GM23248 (cell line): ENCODE measurements at regions not wholly inside any gene's neighbourhood (a gene's known extent, or its start where the extent isn't known, plus 50 kb on each side); places are given as distances from the start of the nearest gene placed in this dataset.

Experiments used
- DNase-seq: peaks from one replicate; pipeline ENCODE4 v3.0.0-alpha.2; 2015
- H2AFZ ChIP-seq: fragments of 200-600 bp; sonication (generic); 2 replicates; pipeline ENCODE4 v1.6.1; 2016; ENCODE audit warnings: antibody characterized with exemption
- H3F3A ChIP-seq: fragments of 200-600 bp; sonication (generic); 2 replicates; pipeline ENCODE4 v1.6.1; 2016; ENCODE audit warnings: mild to moderate bottlenecking, antibody characterized with exemption, mixed run types; ENCODE audit not compliant: insufficient read depth
- H3K27ac ChIP-seq: fragments of 200-600 bp; sonication (generic); 2 replicates; pipeline ENCODE4 v1.5.1; 2016; ENCODE audit warnings: mild to moderate bottlenecking
- H3K27me3 ChIP-seq: fragments of 200-600 bp; sonication (generic); replicated peaks from 2 replicates; pipeline ENCODE4 v1.6.1; 2016; ENCODE audit warnings: mild to moderate bottlenecking; ENCODE audit not compliant: insufficient read depth
- H3K36me3 ChIP-seq: fragments of 200-600 bp; sonication (generic); 2 replicates; pipeline ENCODE4 v1.6.1; 2016; ENCODE audit warnings: low read depth, mild to moderate bottlenecking
- H3K4me1 ChIP-seq: fragments of 200-600 bp; sonication (generic); 2 replicates; pipeline ENCODE4 v1.6.1; 2016; ENCODE audit warnings: mild to moderate bottlenecking; ENCODE audit not compliant: insufficient read depth
- H3K4me2 ChIP-seq: fragments of 200-600 bp; sonication (generic); one replicate; pipeline ENCODE4 v1.6.1; 2016; ENCODE audit warnings: mild to moderate bottlenecking; ENCODE audit not compliant: unreplicated experiment
- H3K4me3 ChIP-seq: fragments of 200-600 bp; sonication (generic); 2 replicates; pipeline ENCODE4 v1.5.1; 2016; ENCODE audit warnings: mild to moderate bottlenecking
- H3K79me2 ChIP-seq: fragments of 200-600 bp; sonication (generic); 2 replicates; pipeline ENCODE4 v1.6.1; 2016; ENCODE audit warnings: mild to moderate bottlenecking; ENCODE audit not compliant: insufficient read depth
- H3K9ac ChIP-seq: fragments of 200-600 bp; sonication (generic); 2 replicates; pipeline ENCODE4 v1.6.1; 2016; ENCODE audit warnings: mild to moderate bottlenecking
- H3K9me2 ChIP-seq: fragments of 200-600 bp; sonication (generic); 2 replicates; pipeline ENCODE4 v1.6.1; 2016; ENCODE audit warnings: mixed run types, mild to moderate bottlenecking, moderate library complexity; ENCODE audit not compliant: insufficient read depth
- H3K9me3 ChIP-seq: fragments of 200-600 bp; sonication (generic); one replicate; pipeline ENCODE4 v1.6.1; 2017; ENCODE audit warnings: low read depth
- H4K20me1 ChIP-seq: fragments of 200-600 bp; sonication (generic); 2 replicates; pipeline ENCODE4 v1.6.0; 2016; ENCODE audit not compliant: insufficient read depth
- EZH2 ChIP-seq: fragments of 200-600 bp; sonication (generic); IDR thresholded peaks from 2 replicates; pipeline ENCODE4 v1.6.1; 2018; ENCODE audit warnings: antibody characterized with exemption, mild to moderate bottlenecking; ENCODE audit not compliant: insufficient read depth, poor library complexity, severe bottlenecking
- EZH2phosphoT487 ChIP-seq: fragments of 200-600 bp; sonication (generic); IDR thresholded peaks from 2 replicates; pipeline ENCODE4 v1.6.1; 2018; ENCODE audit warnings: antibody characterized with exemption, moderate library complexity, mild to moderate bottlenecking, low read depth; ENCODE audit not compliant: insufficient read depth
- WGBS, 2 experiments: methylation state at CpG; one replicate each; pipeline ENCODE4 v1.1.6; 2015 to 2017; ENCODE audit warnings: low lambda C conversion rate in 2 of 2, low coverage in 1 of 2; ENCODE audit errors: missing lambda C conversion rate in 2 of 2; 5-methylcytosine and 5-hydroxymethylcytosine counted together
- in situ Hi-C: fragments of 300-500 bp; cut with MboI; formaldehyde crosslinking; loops from 2 replicates; pipeline ENCODE4 v1.15.0; 2020

DNA sequence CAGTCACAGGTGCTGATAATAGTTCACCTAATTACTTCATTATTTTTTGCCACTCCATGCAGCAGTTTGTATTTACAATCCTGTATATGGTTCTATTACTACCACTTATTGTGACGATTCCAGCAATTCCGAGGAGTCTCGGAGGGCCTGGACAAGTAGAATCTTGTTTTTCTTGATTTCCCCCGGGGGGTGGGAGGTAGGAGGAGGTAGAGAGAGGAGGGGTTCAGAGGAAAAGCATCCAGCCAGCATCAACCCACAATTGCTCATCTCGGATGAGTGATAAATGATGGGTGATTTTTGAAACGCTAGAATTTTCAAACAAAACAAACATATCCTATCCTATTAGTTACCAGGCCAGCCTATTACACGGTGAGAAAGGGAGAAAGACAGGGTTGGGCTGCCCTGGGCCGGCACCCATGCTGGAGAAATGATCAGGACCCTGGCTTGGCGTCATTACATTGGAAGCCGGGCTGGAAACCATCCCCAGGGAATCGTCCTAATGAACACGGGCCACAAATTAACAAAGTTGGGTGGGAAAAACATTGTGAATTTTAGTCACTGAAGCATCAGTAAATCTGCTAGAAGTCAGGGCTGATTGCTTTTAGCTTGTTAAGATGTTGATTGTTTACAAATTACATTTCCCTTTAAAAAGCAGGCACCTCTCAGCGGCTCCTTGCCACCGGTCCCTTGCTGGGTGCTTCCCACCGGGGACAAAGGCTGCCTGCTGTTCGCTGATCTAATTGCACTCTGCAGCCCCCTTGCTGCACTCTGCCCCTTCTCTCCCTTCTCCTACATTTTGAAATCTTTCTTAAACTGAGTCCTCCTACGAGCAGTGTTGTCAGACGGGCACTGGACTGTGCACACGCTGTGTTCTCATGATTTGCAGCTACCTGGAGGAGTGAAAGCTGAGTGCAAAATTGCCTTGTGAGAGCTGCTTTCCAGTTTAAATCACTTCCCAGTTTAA, 95.5 kb downstream of the FAM204A start:
- TF ChIP-seq EZH2 = no peak
- no peak for TF ChIP-seq EZH2phosphoT487
- no peaks in the 10 kb centered on the region for H3K9me3 ChIP-seq
- H3K4me1 ChIP-seq = no peaks in the 10 kb centered on the region
- no peaks in the 10 kb centered on the region for H4K20me1 ChIP-seq
- H3K9ac ChIP-seq = no peak overlapping the region
- H3K4me3 ChIP-seq = no peak overlapping the region
- no peaks in the 10 kb centered on the region for H3K9me2 ChIP-seq
- in situ Hi-C loops = loop anchor here (10.0 kb wide), 1 partner anchor 702 kb away; the partner anchor contains the start of gene EMX2
- H3K27ac ChIP-seq = no peak overlapping the region
- H2AFZ ChIP-seq = no peak overlapping the region
- DNase-seq = no peak
- no peak overlapping the region for H3K4me2 ChIP-seq
- H3K79me2 ChIP-seq = no peaks in the 10 kb centered on the region
- peaks cover 16% of the 10 kb centered on the region for H3K27me3 ChIP-seq
- H3K36me3 ChIP-seq = no peaks in the 10 kb centered on the region
- WGBS, 2 experiments = 82 to 85% methylated on average over 19 of the region's 19 CpGs
- no peaks in the 10 kb centered on the region for H3F3A ChIP-seq

DNA sequence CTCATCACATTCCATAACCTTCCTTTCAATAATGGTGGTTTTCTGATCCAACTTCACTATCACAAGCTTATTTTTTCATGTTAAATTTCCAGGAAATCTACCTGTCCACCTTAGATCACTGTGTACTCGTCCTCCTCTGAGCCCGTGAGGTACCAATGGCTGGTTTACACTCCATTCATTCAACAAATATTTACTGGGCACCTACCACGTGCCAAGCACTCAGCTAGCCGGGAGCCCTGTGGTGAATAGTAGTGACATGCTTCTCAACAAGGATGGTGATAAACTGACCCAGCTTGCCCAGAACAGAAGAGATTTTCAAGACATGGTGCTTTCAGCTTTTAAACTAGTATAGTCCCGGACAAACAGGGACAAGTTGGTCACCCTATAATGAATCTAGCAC, 98.2 kb downstream of the FAM204A start:
- H2AFZ ChIP-seq = no peak overlapping the region
- in situ Hi-C loops = loop anchor here (10.0 kb wide), 1 partner anchor 699 kb away; the partner anchor contains the start of gene EMX2
- no peak overlapping the region for H3K9ac ChIP-seq
- peaks cover 10% of the 10 kb centered on the region for H3K4me1 ChIP-seq
- no peaks in the 10 kb centered on the region for H3K36me3 ChIP-seq
- H3K9me3 ChIP-seq = no peaks in the 10 kb centered on the region
- no peak overlapping the region for H3K4me3 ChIP-seq
- no peak for DNase-seq
- WGBS, 2 experiments = 49 to 58% methylated on average over 5 of the region's 5 CpGs
- H3K27ac ChIP-seq = no peak overlapping the region
- H3K4me2 ChIP-seq = no peak overlapping the region
- peaks cover 16% of the 10 kb centered on the region for H3K27me3 ChIP-seq
- H3K79me2 ChIP-seq = no peaks in the 10 kb centered on the region
- H3F3A ChIP-seq = 0 out of 2 replicates have a peak, but pooled peaks cover 8% of the 10 kb centered on the region
- no peak for TF ChIP-seq EZH2
- TF ChIP-seq EZH2phosphoT487 = no peak
- H3K9me2 ChIP-seq = no peaks in the 10 kb centered on the region
- H4K20me1 ChIP-seq = no peaks in the 10 kb centered on the region

DNA sequence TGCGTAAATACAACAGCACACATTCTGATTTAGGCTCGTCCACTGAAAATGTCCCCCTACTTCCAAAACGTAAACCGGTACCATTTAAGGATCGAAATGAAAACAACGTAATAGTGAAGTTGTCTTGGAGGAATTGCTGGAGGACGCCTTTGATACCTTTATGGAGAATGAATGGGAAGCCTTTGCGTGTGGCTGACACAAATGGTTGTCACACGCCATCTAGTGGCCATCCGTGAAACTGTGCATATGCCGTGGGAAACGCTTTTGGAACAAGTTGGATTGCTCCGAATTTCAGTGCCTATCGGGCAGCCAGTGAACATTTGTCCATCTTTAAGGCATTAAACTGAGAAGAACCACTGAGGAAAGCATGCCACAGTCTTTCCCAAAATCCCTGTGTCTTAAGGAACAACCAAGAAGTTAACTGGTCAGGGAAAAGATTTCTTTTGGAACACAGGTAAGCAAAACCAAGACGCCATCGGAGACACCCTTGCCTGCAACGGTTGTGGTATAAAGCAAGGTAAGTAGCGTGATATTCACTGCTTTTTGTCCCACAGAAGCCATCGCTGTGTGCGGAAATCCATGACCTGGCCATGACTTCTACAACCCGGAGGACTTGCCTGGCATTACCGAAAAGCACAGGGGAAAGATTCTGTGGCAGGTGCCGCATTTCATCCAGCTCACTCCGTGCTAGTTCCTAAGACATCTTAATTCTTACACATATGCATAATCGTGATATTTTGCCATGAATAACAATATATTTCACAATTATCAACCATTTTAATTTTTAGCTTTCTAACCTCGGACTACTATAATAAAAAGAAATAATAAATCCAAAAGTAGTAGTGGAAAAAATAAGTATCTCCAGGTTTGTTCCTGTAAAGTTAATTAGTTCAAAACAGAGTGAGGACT, 100.6 kb downstream of the FAM204A start:
- no peaks in the 10 kb centered on the region for H4K20me1 ChIP-seq
- peaks cover 14% of the 10 kb centered on the region for H3K4me1 ChIP-seq
- H3K79me2 ChIP-seq = no peaks in the 10 kb centered on the region
- in situ Hi-C loops = loop anchor here (10.0 kb wide), 1 partner anchor 697 kb away; the partner anchor contains the start of gene EMX2
- H2AFZ ChIP-seq = no peak overlapping the region
- no peak overlapping the region for H3K9ac ChIP-seq
- H3K4me2 ChIP-seq = peak overlapping the region; percentile 24
- H3K27me3 ChIP-seq = peaks cover 16% of the 10 kb centered on the region
- no peaks in the 10 kb centered on the region for H3K9me3 ChIP-seq
- peaks cover 12% of the 10 kb centered on the region; the same call in 1 of the 2 replicates for H3F3A ChIP-seq
- WGBS, 2 experiments = 32 to 33% methylated on average over 26 of the region's 26 CpGs
- TF ChIP-seq EZH2 (no peak), EZH2phosphoT487 (no peak)
- no peaks in the 10 kb centered on the region for H3K9me2 ChIP-seq
- H3K4me3 ChIP-seq = no peak overlapping the region
- no peak overlapping the region for H3K27ac ChIP-seq
- no peaks in the 10 kb centered on the region for H3K36me3 ChIP-seq
- DNase-seq = peak; percentile 82

DNA sequence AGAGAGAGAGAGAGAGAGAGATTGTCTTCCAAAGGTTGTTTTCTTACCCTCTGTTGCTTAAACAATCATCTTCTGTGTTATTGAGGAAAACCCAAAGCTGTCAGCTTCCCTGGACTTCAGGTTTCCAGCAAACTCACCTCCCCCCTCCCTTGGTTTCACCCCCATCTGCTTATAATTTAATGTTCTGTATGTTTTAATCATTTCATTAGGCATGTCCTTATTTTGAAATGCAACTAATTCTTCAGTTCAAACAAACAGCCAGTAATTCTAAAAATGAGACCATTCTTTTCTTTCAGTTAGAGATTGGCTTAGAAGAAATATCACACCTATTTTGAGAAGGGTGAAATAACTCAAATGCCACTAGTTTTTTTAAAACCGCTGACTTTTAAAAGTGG, 102.9 kb downstream of the FAM204A start:
- Histone ChIP-seq H3F3A (peaks cover 12% of the 10 kb centered on the region; the same call in 1 of the 2 replicates), H3K4me1 (peaks cover 14% of the 10 kb centered on the region), H3K36me3 (no peaks in the 10 kb centered on the region), H3K9me3 (no peaks in the 10 kb centered on the region), H3K9me2 (no peaks in the 10 kb centered on the region), H3K27me3 (peaks cover 12% of the 10 kb centered on the region), H3K9ac (peak overlapping the region; percentile 21), H2AFZ (peak overlapping the region; percentile 52; the same call in 1 of the 2 replicates), H3K79me2 (no peaks in the 10 kb centered on the region), H3K4me2 (peak overlapping the region; percentile 47), H4K20me1 (no peaks in the 10 kb centered on the region), H3K4me3 (peak overlapping the region; percentile 46), H3K27ac (peak overlapping the region; percentile 24)
- 13 to 20% methylated on average over 1 of the region's 1 CpG for WGBS, 2 experiments
- peak; percentile 13 for DNase-seq
- in situ Hi-C loops = no loop called here
- TF ChIP-seq EZH2 (no peak), EZH2phosphoT487 (no peak)
